ENCODE measurements at regions not wholly inside any gene's neighbourhood (a gene's known extent, or its start where the extent isn't known, plus 50 kb on each side); places are given as distances from the start of the nearest gene placed in this dataset.

GRCh38 chr7:52005613-52006012 lies 689.0 kb upstream of the COBL start:
- Mint-ChIP-seq H3K4me3 (no peak overlapping the region), H3K27me3 (ENCODE audit: insufficient read depth, low read depth) (peaks cover 2% of the 10 kb centered on the region), H3K36me3 (peaks cover 2% of the 10 kb centered on the region), H3K9me3 (peaks cover 5% of the 10 kb centered on the region), H3K4me1 (no peaks in the 10 kb centered on the region), H3K27ac (no peak overlapping the region)
- Histone ChIP-seq H4K20me1 (ENCODE audit: low read depth) (no peaks in the 10 kb centered on the region), H3K79me2 (ENCODE audit: low read depth) (no peaks in the 10 kb centered on the region), H3K4me1 (no peaks in the 10 kb centered on the region), H3K27ac (no peak overlapping the region), H3K4me2 (no peak overlapping the region), H3K9ac (no peak overlapping the region), H2AFZ (replicated peaks) (no peak overlapping the region), H3K4me3 (no peak overlapping the region), H3K9me3 (ENCODE audit: low read depth) (no peaks in the 10 kb centered on the region), H3K27me3 (no peaks in the 10 kb centered on the region), H3K36me3 (no peaks in the 10 kb centered on the region), H3F3A (ENCODE audit: low read depth) (no peaks in the 10 kb centered on the region)
- no peak for DNase-seq (ENCODE audit: low spot score)
- TF ChIP-seq EZH2phosphoT487 (IDR thresholded peaks at IDR 0.05) (no peak), CTCF (IDR thresholded peaks at IDR 0.05) (no peak), EZH2 (IDR thresholded peaks at IDR 0.05) (no peak)

GRCh38 chr7:51995596-51996179 lies 679.1 kb upstream of the COBL start:
- no peak for DNase-seq (ENCODE audit: low spot score)
- Mint-ChIP-seq H3K36me3 (peaks cover 7% of the 10 kb centered on the region), H3K4me3 (no peak overlapping the region), H3K9me3 (peaks cover 37% of the 10 kb centered on the region), H3K4me1 (no peaks in the 10 kb centered on the region), H3K27me3 (ENCODE audit: insufficient read depth, low read depth) (peaks cover 2% of the 10 kb centered on the region), H3K27ac (no peak overlapping the region)
- Histone ChIP-seq H3K4me1 (no peaks in the 10 kb centered on the region), H3K79me2 (ENCODE audit: low read depth) (no peaks in the 10 kb centered on the region), H3K9ac (no peak overlapping the region), H3K9me3 (ENCODE audit: low read depth) (peaks cover 4% of the 10 kb centered on the region), H3F3A (ENCODE audit: low read depth) (no peaks in the 10 kb centered on the region), H2AFZ (replicated peaks) (no peak overlapping the region), H3K27ac (no peak overlapping the region), H3K27me3 (no peaks in the 10 kb centered on the region), H3K36me3 (no peaks in the 10 kb centered on the region), H3K4me2 (no peak overlapping the region), H4K20me1 (ENCODE audit: low read depth) (no peaks in the 10 kb centered on the region), H3K4me3 (no peak overlapping the region)
- TF ChIP-seq EZH2phosphoT487 (IDR thresholded peaks at IDR 0.05) (no peak), EZH2 (IDR thresholded peaks at IDR 0.05) (no peak), CTCF (IDR thresholded peaks at IDR 0.05) (no peak)

DNA sequence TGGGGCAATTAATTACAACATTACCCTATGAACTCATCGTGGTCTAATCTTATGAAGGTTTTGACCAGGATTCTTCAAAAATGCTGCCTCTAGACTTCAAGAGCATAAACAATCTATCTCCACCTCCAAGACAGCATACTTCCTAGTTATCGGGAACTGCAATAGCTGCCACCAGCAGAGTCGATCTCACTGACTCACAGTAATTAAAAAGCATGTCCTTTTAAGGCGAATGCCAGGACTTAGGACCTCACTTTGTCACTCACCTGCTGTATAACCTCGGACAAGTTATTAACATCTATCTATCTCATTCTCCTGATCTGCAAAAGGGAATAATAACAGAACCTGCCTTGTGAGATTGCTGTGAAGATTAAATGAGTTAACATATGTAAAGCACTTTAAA lies 666.0 kb upstream of the COBL start:
- no peak for TF ChIP-seq EZH2 (IDR thresholded peaks at IDR 0.05)
- TF ChIP-seq CTCF (IDR thresholded peaks at IDR 0.05), result no peak
- no peak for TF ChIP-seq EZH2phosphoT487 (IDR thresholded peaks at IDR 0.05)
- Histone ChIP-seq H3K9ac (no peak overlapping the region), H3K27ac (no peak overlapping the region), H3K79me2 (ENCODE audit: low read depth) (no peaks in the 10 kb centered on the region), H4K20me1 (ENCODE audit: low read depth) (no peaks in the 10 kb centered on the region), H3K4me3 (no peak overlapping the region), H3K36me3 (no peaks in the 10 kb centered on the region), H2AFZ (replicated peaks) (no peak overlapping the region), H3F3A (ENCODE audit: low read depth) (no peaks in the 10 kb centered on the region), H3K27me3 (no peaks in the 10 kb centered on the region), H3K4me1 (peaks cover 5% of the 10 kb centered on the region), H3K4me2 (no peak overlapping the region), H3K9me3 (ENCODE audit: low read depth) (no peaks in the 10 kb centered on the region)
- Mint-ChIP-seq H3K9me3 (no peaks in the 10 kb centered on the region), H3K27ac (no peak overlapping the region), H3K27me3 (ENCODE audit: insufficient read depth, low read depth) (no peaks in the 10 kb centered on the region), H3K4me3 (no peak overlapping the region), H3K36me3 (no peaks in the 10 kb centered on the region), H3K4me1 (peaks cover 18% of the 10 kb centered on the region)
- DNase-seq (ENCODE audit: low spot score), result no peak

All from neural progenitor cell (in vitro differentiated cells).